ENCODE measurements at regions not wholly inside any gene's neighbourhood (a gene's known extent, or its start where the extent isn't known, plus 50 kb on each side); places are given as distances from the start of the nearest gene placed in this dataset.

GRCh38 chr18:45430041-45430440 lies 185.2 kb upstream of the SLC14A2 start:
- H3K36me3 ChIP-seq (replicated peaks in 1 of 2; ENCODE audit: control insufficient read depth in 1 of 2, insufficient read depth in 2 of 2, low read length in 2 of 2), result no peaks in the 10 kb centered on the region
- H3K36me3 Mint-ChIP-seq, result no peaks in the 10 kb centered on the region
- no peak overlapping the region for H3K4me3 ChIP-seq (replicated peaks in 1 of 3; ENCODE audit: low read depth in 2 of 3, low read length in 3 of 3)
- H3K27ac ChIP-seq (ENCODE audit: low read depth in 1 of 2, low read length in 2 of 2), result no peak overlapping the region
- no peak for DNase-seq
- H3K9ac ChIP-seq (ENCODE audit: insufficient read depth, low read length, poor library complexity, severe bottlenecking), result no peak overlapping the region
- H2AFZ ChIP-seq (ENCODE audit: insufficient read depth, low read depth, low read length, poor library complexity, severe bottlenecking), result no peak overlapping the region
- H3K9me3 ChIP-seq (replicated peaks in 1 of 2; ENCODE audit: control insufficient read depth in 1 of 2, insufficient read depth in 1 of 2, low read length in 2 of 2), result no peaks in the 10 kb centered on the region
- no peaks in the 10 kb centered on the region for H4K20me1 ChIP-seq (ENCODE audit: insufficient read depth, low read length)
- no peak for TF ChIP-seq CTCF (IDR thresholded peaks at IDR 0.05)
- intact Hi-C loops (cut with micrococcal nuclease), result no loop called here
- no peak overlapping the region for H3K27ac Mint-ChIP-seq
- no peaks in the 10 kb centered on the region for H3K27me3 ChIP-seq (ENCODE audit: control insufficient read depth in 2 of 2, insufficient read depth in 2 of 2, low read length in 2 of 2)
- no peaks in the 10 kb centered on the region for H3K4me1 ChIP-seq (ENCODE audit: control insufficient read depth in 1 of 2, insufficient read depth in 2 of 2, low read length in 2 of 2)
- H3K4me3 Mint-ChIP-seq, result no peak overlapping the region
- peaks cover 0 to 1% (median 0%) of the 10 kb centered on the region in 3 donors for H3K27me3 Mint-ChIP-seq (ENCODE audit: low read depth in 3 of 3)
- no peaks in the 10 kb centered on the region for H3K79me2 ChIP-seq (ENCODE audit: insufficient read depth, low read length)
- peaks cover 3% of the 10 kb centered on the region for H3K4me1 Mint-ChIP-seq
- H3K9me3 Mint-ChIP-seq, result no peaks in the 10 kb centered on the region
- H3K4me2 ChIP-seq (replicated peaks; ENCODE audit: extremely low read depth, low read length, poor library complexity, severe bottlenecking), result no peak overlapping the region

- H3K4me3 ChIP-seq (replicated peaks in 1 of 3; ENCODE audit: low read depth in 2 of 3, low read length in 3 of 3), result no peak overlapping the region
- no peak overlapping the region for H2AFZ ChIP-seq (ENCODE audit: insufficient read depth, low read depth, low read length, poor library complexity, severe bottlenecking)
- no peak overlapping the region for H3K9ac ChIP-seq (ENCODE audit: insufficient read depth, low read length, poor library complexity, severe bottlenecking)
- no peaks in the 10 kb centered on the region for H4K20me1 ChIP-seq (ENCODE audit: insufficient read depth, low read length)
- intact Hi-C loops (cut with micrococcal nuclease), result no loop called here
- no peaks in the 10 kb centered on the region for H3K79me2 ChIP-seq (ENCODE audit: insufficient read depth, low read length)
- no peaks in the 10 kb centered on the region for H3K36me3 Mint-ChIP-seq
- peaks cover under 1% of the 10 kb centered on the region for H3K4me1 Mint-ChIP-seq
- H3K4me1 ChIP-seq (ENCODE audit: control insufficient read depth in 1 of 2, insufficient read depth in 2 of 2, low read length in 2 of 2), result no peaks in the 10 kb centered on the region
- H3K9me3 ChIP-seq (replicated peaks in 1 of 2; ENCODE audit: control insufficient read depth in 1 of 2, insufficient read depth in 1 of 2, low read length in 2 of 2), result no peaks in the 10 kb centered on the region
- no peaks in the 10 kb centered on the region for H3K27me3 ChIP-seq (ENCODE audit: control insufficient read depth in 2 of 2, insufficient read depth in 2 of 2, low read length in 2 of 2)
- peaks cover 0 to 3% (median 1%) of the 10 kb centered on the region in 3 donors for H3K27me3 Mint-ChIP-seq (ENCODE audit: low read depth in 3 of 3)
- H3K9me3 Mint-ChIP-seq, result peaks cover 0 to 3% (median 0%) of the 10 kb centered on the region in 7 donors
- no peak for DNase-seq
- WGBS (ENCODE audit: insufficient coverage), result 100% methylated on average over 3 of the region's 3 CpGs
- H3K4me2 ChIP-seq (replicated peaks; ENCODE audit: extremely low read depth, low read length, poor library complexity, severe bottlenecking), result no peak overlapping the region
- no peak for TF ChIP-seq CTCF (IDR thresholded peaks at IDR 0.05)
- no peak overlapping the region for H3K4me3 Mint-ChIP-seq
- no peak overlapping the region for H3K27ac Mint-ChIP-seq
- no peak overlapping the region for H3K27ac ChIP-seq (ENCODE audit: low read depth in 1 of 2, low read length in 2 of 2)
- no peaks in the 10 kb centered on the region for H3K36me3 ChIP-seq (replicated peaks in 1 of 2; ENCODE audit: control insufficient read depth in 1 of 2, insufficient read depth in 2 of 2, low read length in 2 of 2)
Measured at GRCh38 chr18:45435810-45436209, 179.5 kb upstream of the SLC14A2 start.
